Gastroesophageal sphincter (tissue), 4 donors: ENCODE measurements at regions not wholly inside any gene's neighbourhood (a gene's known extent, or its start where the extent isn't known, plus 50 kb on each side); places are given as distances from the start of the nearest gene placed in this dataset.

Experiments used
- ATAC-seq: fragments of 150-250 bp; one replicate; pipeline ENCODE4 v1.9.1; 2016; ENCODE audit warnings: mild to moderate bottlenecking, moderate library complexity
- H3K27ac ChIP-seq, 4 donors: fragments of 200-600 bp; sonication (generic) in 3 of 4; 1 replicate in 3 of 4; 2 replicates in 1 of 4; pipeline ENCODE4 v1.5.1; 2016 to 2019
- H3K27me3 ChIP-seq: fragments of 200-600 bp; sonication (generic); one replicate; pipeline ENCODE4 v1.5.1; 2019
- H3K36me3 ChIP-seq, 2 donors: fragments of 200-600 bp; sonication (generic); one replicate each; pipeline ENCODE4 v1.5.1; 2019; ENCODE audit warnings: control low read depth in 1 of 2
- H3K4me1 ChIP-seq, 3 donors: fragments of 200-600 bp; sonication (generic); 1 replicate in 2 of 3; 2 replicates in 1 of 3; pipeline ENCODE4 v1.5.1; 2016 to 2019; ENCODE audit warnings: control low read depth in 2 of 3
- H3K4me3 ChIP-seq, 2 donors: fragments of 200-600 bp; sonication (generic); one replicate each; pipeline ENCODE4 v1.5.1; 2019; ENCODE audit warnings: mild to moderate bottlenecking in 1 of 2, moderate library complexity in 1 of 2
- H3K9me3 ChIP-seq, 3 donors: fragments of 200-600 bp; sonication (generic); one replicate each; pipeline ENCODE4 v1.5.1; 2017 to 2019; ENCODE audit warnings: control low read depth in 2 of 3
- CTCF ChIP-seq, 4 experiments: fragments of 200-600 bp in 2 of 4; fragments of 450-650 bp in 2 of 4; sonication (generic) in 1 of 4; IDR thresholded peaks; one replicate each; pipeline ENCODE4 v1.5.1; 2017 to 2019; ENCODE audit warnings: antibody characterized with exemption in 4 of 4, mild to moderate bottlenecking in 2 of 4, moderate library complexity in 2 of 4
- EP300 ChIP-seq: sonication (generic); formaldehyde crosslinking; IDR thresholded peaks from one replicate; pipeline ENCODE4 v1.6.1; 2017; ENCODE audit warnings: antibody characterized with exemption, mild to moderate bottlenecking
- POLR2A ChIP-seq, 2 donors: fragments of 450-650 bp; IDR thresholded peaks; one replicate each; pipeline ENCODE4 v1.6.1; 2017; ENCODE audit warnings: antibody characterized with exemption in 2 of 2, mild to moderate bottlenecking in 2 of 2, moderate library complexity in 1 of 2
- POLR2AphosphoS5 ChIP-seq: sonication (generic); formaldehyde crosslinking; IDR thresholded peaks from one replicate; pipeline ENCODE4 v1.6.1; 2017; ENCODE audit warnings: antibody characterized with exemption
- WGBS, 2 donors: methylation state at CpG; one replicate each; pipeline ENCODE4 v1.1.5; 2018; ENCODE audit warnings: low coverage in 1 of 2; 5-methylcytosine and 5-hydroxymethylcytosine counted together

DNA sequence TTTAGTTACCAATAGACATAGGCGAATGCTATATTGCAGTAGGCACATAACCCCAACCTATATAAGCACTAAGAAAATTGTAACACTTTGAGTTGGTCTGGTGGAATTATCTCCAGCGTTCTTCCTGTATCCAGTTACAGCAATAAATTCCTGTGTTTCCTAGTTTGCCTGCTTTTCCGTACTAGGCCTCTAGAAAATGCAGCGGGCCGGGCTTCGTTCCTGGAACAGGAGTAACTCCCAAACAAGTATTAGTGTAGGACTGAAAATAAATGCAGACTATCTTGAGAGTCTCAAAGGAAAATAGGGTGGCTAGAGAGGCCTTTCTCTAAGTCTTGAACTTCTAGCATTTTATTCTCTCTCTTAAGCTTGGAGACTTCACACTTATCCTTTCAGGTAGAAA lies 159.8 kb downstream of the OR13H1 start:
- 65 to 90% methylated on average over 2 to 6 of the region's 6 CpGs for WGBS, 2 donors
- TF ChIP-seq POLR2A (IDR thresholded peaks at IDR 0.05) = no peak
- no peak for TF ChIP-seq POLR2AphosphoS5
- no peak for TF ChIP-seq EP300
- no peak for TF ChIP-seq CTCF (IDR thresholded peaks at IDR 0.05)
- no peak overlapping the region for H3K4me3 ChIP-seq
- H3K4me1 ChIP-seq = no peaks in the 10 kb centered on the region
- ATAC-seq = peak; percentile 30
- H3K9me3 ChIP-seq = no peaks in the 10 kb centered on the region
- no peaks in the 10 kb centered on the region for H3K27me3 ChIP-seq
- peak overlapping the region in 1 of 4 donors; percentile 75 for H3K27ac ChIP-seq
- H3K36me3 ChIP-seq = no peaks in the 10 kb centered on the region

- Histone ChIP-seq H3K9me3 (no peaks in the 10 kb centered on the region), H3K27ac (peak overlapping the region in 2 of 4 donors; percentile 71 to 75), H3K4me3 (no peak overlapping the region), H3K4me1 (no peaks in the 10 kb centered on the region), H3K36me3 (no peaks in the 10 kb centered on the region), H3K27me3 (no peaks in the 10 kb centered on the region)
- 40 to 88% methylated on average over 1 to 9 of the region's 17 CpGs for WGBS, 2 donors
- no peak for TF ChIP-seq POLR2A (IDR thresholded peaks at IDR 0.05)
- TF ChIP-seq CTCF (IDR thresholded peaks at IDR 0.05) = peak in 1 of 4 experiments; percentile 63
- peak; percentile 91 for ATAC-seq
Measured at GRCh38 chrX:131704136-131704695, 160.3 kb downstream of the OR13H1 start.

GRCh38 chrX:131709553-131709952 lies 165.7 kb downstream of the OR13H1 start:
- Histone ChIP-seq H3K4me1 (no peaks in the 10 kb centered on the region), H3K27me3 (no peaks in the 10 kb centered on the region), H3K27ac (no peak overlapping the region), H3K36me3 (no peaks in the 10 kb centered on the region), H3K9me3 (no peaks in the 10 kb centered on the region), H3K4me3 (no peak overlapping the region)
- 91 to 100% methylated on average over 4 of the region's 6 CpGs for WGBS, 2 donors
- no peak for ATAC-seq
- TF ChIP-seq CTCF (IDR thresholded peaks at IDR 0.05) = no peak
- no peak for TF ChIP-seq POLR2AphosphoS5
- no peak for TF ChIP-seq POLR2A (IDR thresholded peaks at IDR 0.05)
- TF ChIP-seq EP300 = no peak

DNA sequence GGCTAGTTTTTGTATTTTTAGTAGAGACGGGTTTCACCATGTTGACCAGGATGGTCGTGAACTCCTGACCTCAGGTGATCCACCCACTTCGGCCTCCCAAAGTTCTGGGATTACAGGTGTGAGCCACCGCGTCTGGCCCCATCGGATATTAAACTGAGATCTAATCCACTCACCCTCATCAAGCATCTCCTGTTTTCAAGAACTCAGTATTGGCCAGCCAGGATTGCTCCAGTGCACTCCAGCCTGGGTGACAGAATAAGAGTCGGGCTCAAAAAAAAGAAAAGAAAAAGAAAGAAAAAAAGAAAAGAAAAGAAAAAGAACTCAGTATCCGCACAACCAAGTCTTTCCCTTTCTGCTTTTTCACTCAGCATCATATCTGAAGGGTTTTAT lies 167.6 kb downstream of the OR13H1 start:
- TF ChIP-seq POLR2A (IDR thresholded peaks at IDR 0.05) = no peak
- no peak for TF ChIP-seq CTCF (IDR thresholded peaks at IDR 0.05)
- no peak for TF ChIP-seq POLR2AphosphoS5
- TF ChIP-seq EP300 = no peak
- no peak overlapping the region for H3K27ac ChIP-seq
- no peaks in the 10 kb centered on the region for H3K36me3 ChIP-seq
- no peaks in the 10 kb centered on the region for H3K27me3 ChIP-seq
- no peak overlapping the region for H3K4me3 ChIP-seq
- ATAC-seq = peak; percentile 31
- no peaks in the 10 kb centered on the region for H3K4me1 ChIP-seq
- no peaks in the 10 kb centered on the region for H3K9me3 ChIP-seq
- 86 to 93% methylated on average over 2 to 6 of the region's 8 CpGs for WGBS, 2 donors

GRCh38 chrX:131723646-131724045 lies 179.8 kb downstream of the OR13H1 start:
- TF ChIP-seq POLR2AphosphoS5 (no peak), EP300 (no peak), CTCF (IDR thresholded peaks at IDR 0.05) (no peak), POLR2A (IDR thresholded peaks at IDR 0.05) (no peak)
- Histone ChIP-seq H3K4me1 (peaks cover 0 to 2% (median 0%) of the 10 kb centered on the region in 3 donors), H3K36me3 (no peaks in the 10 kb centered on the region), H3K9me3 (no peaks in the 10 kb centered on the region), H3K4me3 (no peak overlapping the region), H3K27me3 (no peaks in the 10 kb centered on the region), H3K27ac (no peak overlapping the region)
- WGBS, 2 donors = 17 to 33% methylated on average over 1 of the region's 1 CpG
- no peak for ATAC-seq
